HL-60 (cell line): ENCODE measurements at regions not wholly inside any gene's neighbourhood (a gene's known extent, or its start where the extent isn't known, plus 50 kb on each side); places are given as distances from the start of the nearest gene placed in this dataset.

Experiments
- CTCF ChIP-seq: IDR thresholded peaks from one replicate; pipeline ENCODE4 v1.5.1; 2011; ENCODE audit warnings: low read length, control low read depth, inconsistent platforms; ENCODE audit not compliant: insufficient read depth
- GABPA ChIP-seq: IDR thresholded peaks from 2 replicates; pipeline ENCODE4 v1.6.1; 2012; ENCODE audit warnings: low read depth
- POLR2AphosphoS5 ChIP-seq: IDR thresholded peaks from 2 replicates; pipeline ENCODE4 v1.6.1; 2012; ENCODE audit warnings: low read depth
- REST ChIP-seq: IDR thresholded peaks from 2 replicates; pipeline ENCODE4 v1.6.1; 2012; ENCODE audit warnings: low read depth; ENCODE audit not compliant: insufficient replicate concordance
- SPI1 ChIP-seq: IDR thresholded peaks from 2 replicates; pipeline ENCODE4 v1.6.1; 2012; ENCODE audit warnings: low read depth, mild to moderate bottlenecking, borderline replicate concordance

GRCh38 chr10:60498985-60499384 is 109.3 kb upstream of the ANK3 start:
- TF ChIP-seq CTCF (no peak), POLR2AphosphoS5 (no peak), REST (no peak), GABPA (no peak), SPI1 (no peak)
